ENCODE measurements at regions not wholly inside any gene's neighbourhood (a gene's known extent, or its start where the extent isn't known, plus 50 kb on each side); places are given as distances from the start of the nearest gene placed in this dataset.
"Not testable (repeated sequence)": the region's sequence is repeated elsewhere in the genome, so short reads cannot be mapped to it uniquely, and the experiment has no call there.

GRCh38 chr18:25473008-25473407 is 121.0 kb upstream of the ZNF521 start:
- CTCF ChIA-PET: no interaction called here
- Histone ChIP-seq H3K27me3 (ENCODE audit: insufficient read depth, low read depth) (no peaks in the 10 kb centered on the region), H3K4me2 (no peak overlapping the region), H3K4me3 (no peak overlapping the region), H3K27ac (no peak overlapping the region), H3K9me3 (ENCODE audit: insufficient read depth, low read depth) (no peaks in the 10 kb centered on the region), H3K36me3 (ENCODE audit: low read depth) (no peaks in the 10 kb centered on the region), H2AFZ (no peak overlapping the region), H3K4me1 (replicated peaks; ENCODE audit: insufficient read depth) (no peaks in the 10 kb centered on the region), H3K79me2 (ENCODE audit: low read depth) (no peaks in the 10 kb centered on the region), H4K20me1 (ENCODE audit: insufficient read depth) (no peaks in the 10 kb centered on the region), H3F3A (ENCODE audit: insufficient read depth, low read depth) (no peaks in the 10 kb centered on the region), H3K9me2 (ENCODE audit: insufficient read depth) (no peaks in the 10 kb centered on the region)
- TF ChIP-seq EZH2 (IDR thresholded peaks at IDR 0.05; ENCODE audit: low read depth) (no peak), CTCF (conservative IDR thresholded peaks at IDR 0.05) (no peak)
- POLR2A ChIA-PET (ENCODE audit: unreplicated experiment): no interaction called here
- BruUV-seq (replicated peaks): no TSS peak
- no peak for DNase-seq
- intact Hi-C loops (cut with micrococcal nuclease; ENCODE audit: unreplicated experiment): no loop called here

GRCh38 chr18:25470756-25471524 is 119.0 kb upstream of the ZNF521 start:
- H3K9me2 ChIP-seq (ENCODE audit: insufficient read depth); POLR2A ChIA-PET (ENCODE audit: unreplicated experiment); H3K4me1 ChIP-seq (replicated peaks; ENCODE audit: insufficient read depth); H3K27ac ChIP-seq; H3K79me2 ChIP-seq (ENCODE audit: low read depth); BruUV-seq (replicated peaks); H3K36me3 ChIP-seq (ENCODE audit: low read depth); DNase-seq; H3K4me3 ChIP-seq; H3K27me3 ChIP-seq (ENCODE audit: insufficient read depth, low read depth); intact Hi-C loops (cut with micrococcal nuclease; ENCODE audit: unreplicated experiment); H3K4me2 ChIP-seq; H2AFZ ChIP-seq; H3K9me3 ChIP-seq (ENCODE audit: insufficient read depth, low read depth); H4K20me1 ChIP-seq (ENCODE audit: insufficient read depth); CTCF ChIA-PET; H3F3A ChIP-seq (ENCODE audit: insufficient read depth, low read depth): not testable (repeated sequence)

- Histone ChIP-seq H3K27me3 (ENCODE audit: insufficient read depth, low read depth) (no peaks in the 10 kb centered on the region), H3K9me3 (ENCODE audit: insufficient read depth, low read depth) (no peaks in the 10 kb centered on the region), H3K9me2 (ENCODE audit: insufficient read depth) (no peaks in the 10 kb centered on the region), H2AFZ (no peak overlapping the region), H3F3A (ENCODE audit: insufficient read depth, low read depth) (no peaks in the 10 kb centered on the region), H3K4me1 (replicated peaks; ENCODE audit: insufficient read depth) (no peaks in the 10 kb centered on the region), H3K36me3 (ENCODE audit: low read depth) (no peaks in the 10 kb centered on the region), H3K79me2 (ENCODE audit: low read depth) (no peaks in the 10 kb centered on the region), H3K4me2 (no peak overlapping the region), H3K4me3 (no peak overlapping the region), H3K27ac (no peak overlapping the region), H4K20me1 (ENCODE audit: insufficient read depth) (no peaks in the 10 kb centered on the region)
- intact Hi-C loops (cut with micrococcal nuclease; ENCODE audit: unreplicated experiment): no loop called here
- POLR2A ChIA-PET (ENCODE audit: unreplicated experiment): no interaction called here
- CTCF ChIA-PET: no interaction called here
- no peak for DNase-seq
- no TSS peak for BruUV-seq (replicated peaks)
- TF ChIP-seq EZH2 (IDR thresholded peaks at IDR 0.05; ENCODE audit: low read depth) (no peak), CTCF (conservative IDR thresholded peaks at IDR 0.05) (no peak)
Measured at GRCh38 chr18:25470062-25470461, 118.1 kb upstream of the ZNF521 start.

GRCh38 chr18:25469489-25469888 is 117.5 kb upstream of the ZNF521 start:
- Histone ChIP-seq H3K79me2 (ENCODE audit: low read depth) (no peaks in the 10 kb centered on the region), H3K4me1 (replicated peaks; ENCODE audit: insufficient read depth) (no peaks in the 10 kb centered on the region), H3K36me3 (ENCODE audit: low read depth) (no peaks in the 10 kb centered on the region), H2AFZ (no peak overlapping the region), H3K27ac (no peak overlapping the region), H3K4me3 (no peak overlapping the region), H3K27me3 (ENCODE audit: insufficient read depth, low read depth) (0 out of 2 replicates have a peak, but pooled peaks cover 2% of the 10 kb centered on the region), H3F3A (ENCODE audit: insufficient read depth, low read depth) (no peaks in the 10 kb centered on the region), H4K20me1 (ENCODE audit: insufficient read depth) (no peaks in the 10 kb centered on the region), H3K9me3 (ENCODE audit: insufficient read depth, low read depth) (no peaks in the 10 kb centered on the region), H3K9me2 (ENCODE audit: insufficient read depth) (no peaks in the 10 kb centered on the region), H3K4me2 (no peak overlapping the region)
- no peak for TF ChIP-seq CTCF (conservative IDR thresholded peaks at IDR 0.05)
- TF ChIP-seq EZH2 (IDR thresholded peaks at IDR 0.05; ENCODE audit: low read depth): no peak
- no peak for DNase-seq
- POLR2A ChIA-PET (ENCODE audit: unreplicated experiment): no interaction called here
- intact Hi-C loops (cut with micrococcal nuclease; ENCODE audit: unreplicated experiment): no loop called here
- no TSS peak for BruUV-seq (replicated peaks)
- CTCF ChIA-PET: no interaction called here

Measured in PC-9 (cell line).